DND-41 (cell line): ENCODE measurements at regions not wholly inside any gene's neighbourhood (a gene's known extent, or its start where the extent isn't known, plus 50 kb on each side); places are given as distances from the start of the nearest gene placed in this dataset.
"Not testable (repeated sequence)": the region's sequence is repeated elsewhere in the genome, so short reads cannot be mapped to it uniquely, and the experiment has no call there.

Experiments used
- CTCF ChIP-seq: IDR thresholded peaks from 2 replicates; pipeline ENCODE4 v1.5.1; 2012; ENCODE audit warnings: borderline replicate concordance, low read length, moderate library complexity, mild to moderate bottlenecking; ENCODE audit not compliant: poor library complexity, severe bottlenecking; ENCODE audit errors: extremely low read depth
- EZH2 ChIP-seq: IDR thresholded peaks from 3 replicates; pipeline ENCODE4 v1.6.1; 2012; ENCODE audit warnings: borderline replicate concordance, low read depth, mild to moderate bottlenecking, moderate library complexity, low read length, inconsistent platforms; ENCODE audit not compliant: severe bottlenecking

- TF ChIP-seq CTCF, EZH2: not testable (repeated sequence)
These were observed 85.6 kb upstream of the CAB39 start for GRCh38 chr2:230627091-230627490.
